HG03066 (cell line): ENCODE measurements at regions not wholly inside any gene's neighbourhood (a gene's known extent, or its start where the extent isn't known, plus 50 kb on each side); places are given as distances from the start of the nearest gene placed in this dataset.
"Not testable (repeated sequence)": the region's sequence is repeated elsewhere in the genome, so short reads cannot be mapped to it uniquely, and the experiment has no call there.

Experiments
- ATAC-seq: cut with Tn5 transposase; IDR thresholded peaks from one replicate; pipeline ENCODE4 v1.9.1; 2021; ENCODE audit warnings: low read depth; ENCODE audit not compliant: unreplicated experiment

GRCh38 chr5:147075187-147075586 lies 159.6 kb upstream of the STK32A start:
- no peak for ATAC-seq

- no peak for ATAC-seq
Measured at GRCh38 chr5:147080391-147080790, 154.4 kb upstream of the STK32A start.

DNA sequence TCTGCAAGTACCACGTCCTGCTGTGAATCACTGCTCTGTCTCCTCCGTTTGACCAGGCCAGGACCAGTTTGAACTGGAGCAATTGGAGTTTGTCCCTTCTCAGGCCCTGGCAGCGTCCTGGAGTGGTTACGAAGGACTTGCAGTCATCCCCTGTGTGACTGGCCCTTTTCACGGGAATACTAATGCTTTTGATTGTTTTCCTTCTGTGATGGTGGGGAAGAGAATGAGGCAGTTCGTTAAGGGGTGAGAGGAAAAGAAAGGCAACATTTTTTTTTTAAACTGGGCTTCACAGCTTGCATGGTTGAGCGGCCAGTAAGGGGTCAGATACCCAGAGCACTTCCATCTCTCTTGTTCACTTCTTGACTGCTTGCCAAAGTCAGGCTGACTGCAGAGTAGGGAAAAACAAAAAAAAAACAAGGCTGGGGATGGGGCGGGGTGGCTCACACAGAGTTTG lies 153.5 kb upstream of the STK32A start:
- ATAC-seq, result no peak

GRCh38 chr5:147084702-147085101 lies 150.1 kb upstream of the STK32A start:
- no peak for ATAC-seq

DNA sequence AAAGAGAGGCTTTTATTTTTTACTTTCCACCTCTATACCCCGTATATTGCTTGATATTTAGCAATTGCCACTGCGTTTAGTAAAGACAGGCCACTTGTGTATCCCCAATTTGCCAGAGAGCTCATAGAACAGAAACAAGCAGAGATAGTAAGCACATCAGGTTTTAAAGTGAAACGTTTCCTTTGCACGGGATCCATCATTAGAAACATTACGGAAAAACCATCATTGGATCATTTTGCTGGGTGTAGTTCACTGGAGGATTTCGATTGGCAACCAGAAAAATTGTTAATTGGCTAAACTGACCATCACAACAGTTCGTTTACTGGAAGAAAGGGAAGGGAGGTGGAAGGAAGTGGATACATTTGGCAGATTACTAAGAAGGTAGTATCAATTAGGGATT lies 149.4 kb upstream of the STK32A start:
- ATAC-seq, result no peak

DNA sequence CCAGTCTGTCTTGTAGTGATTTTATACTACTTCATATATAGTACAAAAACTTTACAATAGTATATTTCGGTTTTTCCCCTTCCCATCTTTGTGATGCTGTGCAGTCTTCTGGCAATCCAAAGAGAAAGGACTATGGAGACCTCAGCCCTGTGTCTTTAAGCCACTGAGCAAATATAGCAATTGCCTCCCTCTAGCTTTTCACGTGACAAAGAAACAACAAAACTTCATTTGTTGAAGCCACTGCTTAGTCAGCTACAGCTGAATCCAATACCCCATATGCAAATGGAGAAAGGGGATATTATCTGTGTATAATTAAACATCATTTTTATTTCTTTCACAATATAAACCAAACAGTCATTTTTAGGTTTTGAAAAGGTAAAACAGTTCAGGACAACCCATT lies 142.8 kb upstream of the STK32A start:
- no peak for ATAC-seq

DNA sequence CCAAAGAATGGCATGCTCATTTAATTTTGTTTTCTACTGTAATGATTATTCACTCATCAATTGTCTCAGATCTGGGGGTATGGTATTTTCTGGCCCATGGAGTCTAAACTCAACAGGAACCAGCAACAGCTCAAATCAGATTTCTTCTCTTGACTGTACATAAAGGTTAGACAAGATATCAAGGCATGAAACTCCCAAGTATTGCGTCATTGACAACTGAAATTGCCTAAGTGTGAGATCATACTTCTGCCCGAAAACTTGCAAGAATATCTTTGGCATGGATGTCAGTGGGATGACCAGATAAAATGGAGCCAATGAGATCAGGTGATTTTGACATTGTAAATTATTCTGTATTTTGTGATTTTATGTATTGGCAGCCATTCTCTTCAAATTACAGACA lies 141.7 kb upstream of the STK32A start:
- ATAC-seq, result no peak

GRCh38 chr5:147095740-147096139 lies 139.1 kb upstream of the STK32A start:
- ATAC-seq, result no peak

- no peak for ATAC-seq
Measured at GRCh38 chr5:147098233-147098790, 136.5 kb upstream of the STK32A start.

GRCh38 chr5:147101659-147102369 lies 133.0 kb upstream of the STK32A start:
- no peak for ATAC-seq

GRCh38 chr5:147112899-147113298 lies 121.9 kb upstream of the STK32A start:
- no peak for ATAC-seq

DNA sequence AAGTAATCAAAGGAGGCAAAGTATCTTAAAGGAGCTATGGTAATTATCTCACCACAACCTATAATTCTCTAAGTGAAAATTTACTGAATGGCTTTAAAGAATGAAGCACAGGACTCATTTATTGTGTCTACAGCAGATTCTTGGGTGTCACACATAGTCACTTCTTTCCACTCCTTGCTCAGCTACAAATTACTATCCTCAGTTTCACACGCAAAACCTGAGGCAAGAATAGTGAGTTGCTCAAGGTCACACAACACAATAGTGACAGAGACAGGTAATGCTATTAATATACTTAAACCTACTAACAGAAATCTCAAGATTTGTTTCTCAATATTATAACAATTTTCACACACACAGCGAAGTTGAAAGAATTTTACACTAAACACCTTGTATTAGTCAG lies 120.9 kb upstream of the STK32A start:
- no peak for ATAC-seq

DNA sequence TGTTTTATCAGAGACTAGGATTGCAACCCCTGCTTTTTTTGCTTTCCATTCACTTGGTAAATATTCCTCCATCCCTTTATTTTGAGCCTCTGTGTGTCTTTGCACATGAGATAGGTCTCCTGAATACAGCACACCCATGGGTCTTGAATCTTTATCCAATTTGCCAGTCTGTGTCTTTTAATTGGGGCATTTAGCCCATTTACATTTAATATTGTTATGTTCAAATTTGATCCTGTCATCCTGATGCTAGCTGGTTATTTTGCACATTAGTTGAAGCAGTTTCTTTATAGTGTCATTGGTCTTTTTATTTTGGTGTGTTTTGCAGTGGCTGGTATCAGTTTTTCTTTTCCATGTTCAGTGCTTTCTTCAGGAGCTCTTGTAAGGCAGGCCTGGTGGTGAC lies 95.1 kb upstream of the STK32A start:
- ATAC-seq, result not testable (repeated sequence)

- ATAC-seq, result no peak
Measured at GRCh38 chr5:147140558-147140957, 94.3 kb upstream of the STK32A start.

GRCh38 chr5:147141580-147141979 lies 93.2 kb upstream of the STK32A start:
- ATAC-seq, result not testable (repeated sequence)

DNA sequence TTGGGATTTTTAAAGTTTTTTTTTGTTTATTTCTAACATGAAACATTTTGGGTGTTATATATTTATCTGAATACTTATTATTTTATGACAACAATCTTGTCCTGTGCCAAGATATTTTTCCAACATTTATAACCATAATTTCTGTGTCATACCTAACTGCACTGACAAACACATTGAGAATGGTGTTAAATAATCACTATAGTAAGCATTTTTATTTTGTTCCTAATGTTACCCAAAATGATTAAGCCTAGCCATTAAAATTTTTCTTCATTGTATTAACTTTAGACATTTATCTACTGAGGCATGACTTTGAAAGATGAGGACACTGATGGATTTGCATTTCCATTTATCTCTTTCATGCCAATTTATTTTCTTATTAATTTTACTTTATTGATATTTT lies 91.6 kb upstream of the STK32A start:
- no peak for ATAC-seq

DNA sequence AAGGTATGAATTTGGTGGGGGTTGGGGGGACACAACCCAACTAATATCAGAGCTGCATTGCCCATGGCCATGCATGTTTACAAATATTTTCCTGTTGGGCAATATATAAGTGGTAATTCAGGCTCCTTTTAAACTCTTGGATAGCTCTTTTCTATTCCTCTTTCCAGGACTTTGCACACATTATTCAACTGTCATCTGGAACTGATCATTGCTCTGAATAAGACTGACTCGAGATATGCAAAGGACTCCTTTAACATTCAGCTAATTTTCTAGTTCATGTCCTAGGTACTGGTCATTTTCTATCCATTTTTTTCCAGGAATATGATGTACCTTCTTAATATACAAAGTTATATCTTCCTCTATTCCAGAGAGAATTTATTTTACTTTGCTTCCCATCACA lies 89.5 kb upstream of the STK32A start:
- no peak for ATAC-seq

GRCh38 chr5:147148715-147149114 lies 86.1 kb upstream of the STK32A start:
- ATAC-seq, result no peak

DNA sequence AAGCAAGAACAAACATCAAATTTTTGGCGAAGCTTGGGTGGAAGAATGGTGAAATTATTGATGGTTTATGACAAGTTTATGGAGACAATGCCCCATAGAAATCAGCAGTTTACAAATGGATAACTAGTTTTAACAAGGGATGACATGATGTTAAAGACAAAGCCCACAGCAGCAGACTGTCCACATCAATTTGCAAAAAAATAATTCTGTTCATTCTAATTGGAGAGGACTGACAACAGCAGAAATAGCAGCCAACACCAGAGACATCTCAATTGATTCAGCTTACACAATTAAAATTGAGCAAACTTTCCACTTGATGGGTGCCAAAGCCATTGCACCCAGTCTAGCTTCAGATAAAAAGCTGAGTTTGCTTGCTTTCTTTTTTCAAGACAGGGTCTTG lies 82.7 kb upstream of the STK32A start:
- ATAC-seq, result no peak

DNA sequence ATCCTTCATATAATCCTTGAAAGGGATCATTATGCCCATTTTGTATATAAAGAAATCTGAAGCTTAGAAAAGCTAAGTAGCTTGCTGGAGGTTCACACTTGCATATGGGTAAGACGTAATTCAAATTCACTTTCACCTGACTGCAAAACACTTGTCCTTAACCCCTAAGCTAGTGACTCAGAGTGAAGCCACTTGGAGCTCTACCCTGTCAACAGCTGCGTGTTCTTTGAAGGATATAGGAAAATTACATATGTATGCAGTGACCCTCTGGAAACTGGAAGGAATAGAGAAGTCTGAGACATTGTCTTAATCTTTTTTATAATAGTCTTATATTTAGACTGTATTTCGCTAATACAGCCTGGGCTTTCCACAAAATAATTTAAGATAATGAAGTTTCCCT lies 80.0 kb upstream of the STK32A start:
- no peak for ATAC-seq

- no peak for ATAC-seq
Measured at GRCh38 chr5:147156012-147156411, 78.8 kb upstream of the STK32A start.

DNA sequence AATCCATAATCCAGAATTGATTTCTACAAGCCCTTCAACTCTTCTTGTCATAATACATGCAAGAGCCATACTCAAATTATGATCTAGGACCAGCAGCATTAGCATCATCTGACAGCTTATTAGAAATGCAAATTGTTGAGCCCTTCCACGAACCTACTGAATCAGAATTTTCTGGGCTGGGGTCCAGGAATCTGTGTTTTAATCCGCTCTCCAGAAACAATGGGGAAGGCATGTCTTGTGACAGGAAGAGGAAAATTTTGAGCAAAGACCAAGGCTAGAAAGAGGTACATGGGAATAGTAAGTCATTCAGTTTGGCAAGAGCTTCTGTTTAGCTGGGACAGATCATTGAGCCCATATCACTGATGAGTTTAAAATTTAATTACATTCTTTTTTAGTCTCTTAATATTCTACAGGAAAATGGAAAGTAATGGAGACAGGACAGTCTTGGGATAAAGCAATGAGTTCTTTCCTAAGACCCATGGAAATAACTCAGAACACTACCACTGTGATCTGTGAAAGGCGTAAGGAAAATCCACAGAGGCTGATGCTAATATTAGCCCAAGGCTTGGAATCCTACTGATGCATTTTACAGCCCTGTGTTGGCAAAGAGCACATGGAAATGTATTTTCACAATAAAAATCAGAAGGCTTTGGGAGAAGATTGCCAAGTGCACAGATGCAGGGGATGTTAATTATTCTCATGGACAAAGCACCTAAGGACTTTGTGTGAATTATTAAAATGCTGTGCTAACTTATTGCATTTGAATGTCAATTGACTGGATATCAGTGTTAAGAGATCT lies 73.7 kb upstream of the STK32A start:
- ATAC-seq, result no peak
